Retinal pigment epithelial cell (primary cell): ENCODE measurements at regions not wholly inside any gene's neighbourhood (a gene's known extent, or its start where the extent isn't known, plus 50 kb on each side); places are given as distances from the start of the nearest gene placed in this dataset.
"Not testable (repeated sequence)": the region's sequence is repeated elsewhere in the genome, so short reads cannot be mapped to it uniquely, and the experiment has no call there.

ENCODE experiments used
- DNase-seq: peaks from one replicate; pipeline ENCODE4 v3.0.0-alpha.2; 2010; ENCODE audit warnings: low read depth
- H3K4me3 ChIP-seq: 2 replicates; pipeline ENCODE4 v1.5.1; 2011; ENCODE audit warnings: mild to moderate bottlenecking, low read length, control low read depth, moderate library complexity
- CTCF ChIP-seq: conservative IDR thresholded peaks from 2 replicates; pipeline ENCODE4 v1.5.1; 2011; ENCODE audit warnings: low read depth, low read length, control low read depth, inconsistent platforms

GRCh38 chr16:16971042-16971441 lies 499.7 kb downstream of the XYLT1 start:
- no peak for TF ChIP-seq CTCF
- H3K4me3 ChIP-seq = no peak overlapping the region
- no peak for DNase-seq

GRCh38 chr16:16972831-16973230 lies 497.9 kb downstream of the XYLT1 start:
- no peak for TF ChIP-seq CTCF
- no peak for DNase-seq
- no peak overlapping the region for H3K4me3 ChIP-seq

- H3K4me3 ChIP-seq = no peak overlapping the region
- no peak for DNase-seq
- TF ChIP-seq CTCF = no peak
Measured at GRCh38 chr16:16973707-16974591, 496.8 kb downstream of the XYLT1 start.

- TF ChIP-seq CTCF = no peak
- no peak overlapping the region for H3K4me3 ChIP-seq
- DNase-seq = no peak
Measured at GRCh38 chr16:16982614-16983013, 488.1 kb downstream of the XYLT1 start.

- H3K4me3 ChIP-seq = no peak overlapping the region
- TF ChIP-seq CTCF = no peak
- DNase-seq = no peak
Measured at GRCh38 chr16:16983582-16983981, 487.2 kb downstream of the XYLT1 start.

- not testable (repeated sequence) for H3K4me3 ChIP-seq, DNase-seq
Measured at GRCh38 chr16:16984091-16984490, 486.7 kb downstream of the XYLT1 start.

- TF ChIP-seq CTCF = no peak
- no peak for DNase-seq
- no peak overlapping the region for H3K4me3 ChIP-seq
Measured at GRCh38 chr16:16985707-16986106, 485.1 kb downstream of the XYLT1 start.

- DNase-seq = no peak
- no peak for TF ChIP-seq CTCF
Measured at GRCh38 chr16:16988963-16989362, 481.8 kb downstream of the XYLT1 start.

More at GRCh38 chr16:16988963-16989362, 481.8 kb downstream of the XYLT1 start:
- H3K4me3 ChIP-seq = no peak overlapping the region
